Neural crest cell (in vitro differentiated cells): ENCODE measurements at regions not wholly inside any gene's neighbourhood (a gene's known extent, or its start where the extent isn't known, plus 50 kb on each side); places are given as distances from the start of the nearest gene placed in this dataset.

Experiments
- DNase-seq: peaks from one replicate; pipeline ENCODE4 v3.0.0; 2021; ENCODE audit warnings: low read depth, mixed read lengths, low spot score
- H3K27ac Mint-ChIP-seq: one replicate; pipeline ENCODE4 v1.8.0; 2021; ENCODE audit warnings: mild to moderate bottlenecking, mixed read lengths; ENCODE audit not compliant: unreplicated experiment
- H3K27me3 Mint-ChIP-seq: 2 replicates; pipeline ENCODE4 v1.8.0; 2021; ENCODE audit warnings: low read depth, mild to moderate bottlenecking, mixed read lengths
- H3K36me3 Mint-ChIP-seq: 2 replicates; pipeline ENCODE4 v1.8.0; 2021; ENCODE audit warnings: low read depth, mild to moderate bottlenecking, mixed read lengths
- H3K4me1 Mint-ChIP-seq: 2 replicates; pipeline ENCODE4 v1.8.0; 2021; ENCODE audit warnings: mixed read lengths
- H3K4me3 Mint-ChIP-seq: one replicate; pipeline ENCODE4 v1.8.0; 2021; ENCODE audit warnings: mild to moderate bottlenecking, mixed read lengths
- H3K9me3 Mint-ChIP-seq: 2 replicates; pipeline ENCODE4 v1.8.0; 2021; ENCODE audit warnings: mixed read lengths
- TF ChIP-seq, protein P1 (sequence below): fragments of 200-600 bp; sonication (generic); conservative IDR thresholded peaks from 2 replicates; pipeline ENCODE4 v1.5.0; 2021; ENCODE audit warnings: antibody characterized with exemption, mild to moderate bottlenecking

GRCh38 chr5:51096859-51097258 lies 286.4 kb upstream of the ISL1 start:
- no peaks in the 10 kb centered on the region for H3K36me3 Mint-ChIP-seq
- TF ChIP-seq, protein P1, sequence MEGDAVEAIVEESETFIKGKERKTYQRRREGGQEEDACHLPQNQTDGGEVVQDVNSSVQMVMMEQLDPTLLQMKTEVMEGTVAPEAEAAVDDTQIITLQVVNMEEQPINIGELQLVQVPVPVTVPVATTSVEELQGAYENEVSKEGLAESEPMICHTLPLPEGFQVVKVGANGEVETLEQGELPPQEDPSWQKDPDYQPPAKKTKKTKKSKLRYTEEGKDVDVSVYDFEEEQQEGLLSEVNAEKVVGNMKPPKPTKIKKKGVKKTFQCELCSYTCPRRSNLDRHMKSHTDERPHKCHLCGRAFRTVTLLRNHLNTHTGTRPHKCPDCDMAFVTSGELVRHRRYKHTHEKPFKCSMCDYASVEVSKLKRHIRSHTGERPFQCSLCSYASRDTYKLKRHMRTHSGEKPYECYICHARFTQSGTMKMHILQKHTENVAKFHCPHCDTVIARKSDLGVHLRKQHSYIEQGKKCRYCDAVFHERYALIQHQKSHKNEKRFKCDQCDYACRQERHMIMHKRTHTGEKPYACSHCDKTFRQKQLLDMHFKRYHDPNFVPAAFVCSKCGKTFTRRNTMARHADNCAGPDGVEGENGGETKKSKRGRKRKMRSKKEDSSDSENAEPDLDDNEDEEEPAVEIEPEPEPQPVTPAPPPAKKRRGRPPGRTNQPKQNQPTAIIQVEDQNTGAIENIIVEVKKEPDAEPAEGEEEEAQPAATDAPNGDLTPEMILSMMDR: no peak
- no peak overlapping the region for H3K27ac Mint-ChIP-seq
- H3K27me3 Mint-ChIP-seq: peaks cover 79% of the 10 kb centered on the region
- DNase-seq: no peak
- peaks cover 20% of the 10 kb centered on the region for H3K4me1 Mint-ChIP-seq
- H3K4me3 Mint-ChIP-seq: no peak overlapping the region
- no peaks in the 10 kb centered on the region for H3K9me3 Mint-ChIP-seq

DNA sequence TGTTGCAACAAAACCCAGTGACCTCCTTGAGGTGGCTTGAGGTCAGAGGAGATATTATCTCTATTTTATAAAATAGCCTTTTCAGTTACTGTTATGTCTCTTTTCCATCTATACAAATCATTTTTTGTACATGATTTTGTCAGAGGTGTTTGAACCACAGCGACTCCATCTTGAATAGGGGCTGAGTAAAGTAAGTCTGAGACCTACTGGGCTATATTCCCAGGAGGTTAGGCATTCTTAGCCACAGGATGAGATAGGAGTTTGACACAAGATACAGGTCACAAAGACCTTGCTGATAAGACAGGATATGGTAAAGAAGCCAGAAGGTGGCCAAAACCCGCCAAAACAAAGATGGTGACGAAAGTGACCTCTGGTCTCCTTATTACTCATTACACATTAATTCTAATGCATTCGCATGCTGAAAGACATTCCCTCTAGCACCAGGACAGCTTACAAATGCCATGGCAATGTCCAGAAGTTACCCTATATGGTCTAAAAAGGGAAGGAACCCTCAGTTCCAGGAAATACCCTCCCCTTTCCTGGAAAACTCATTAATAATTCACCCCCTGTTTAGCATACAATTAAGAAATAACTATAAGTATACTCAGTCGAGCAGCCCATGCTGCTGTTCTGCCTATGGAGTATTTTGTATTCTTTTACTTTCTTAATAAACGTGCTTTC lies 283.9 kb upstream of the ISL1 start:
- TF ChIP-seq, protein P1: no peak
- Mint-ChIP-seq H3K27ac (no peak overlapping the region), H3K27me3 (peaks cover 84% of the 10 kb centered on the region), H3K36me3 (no peaks in the 10 kb centered on the region), H3K9me3 (no peaks in the 10 kb centered on the region), H3K4me1 (peaks cover 20% of the 10 kb centered on the region), H3K4me3 (no peak overlapping the region)
- DNase-seq: no peak

DNA sequence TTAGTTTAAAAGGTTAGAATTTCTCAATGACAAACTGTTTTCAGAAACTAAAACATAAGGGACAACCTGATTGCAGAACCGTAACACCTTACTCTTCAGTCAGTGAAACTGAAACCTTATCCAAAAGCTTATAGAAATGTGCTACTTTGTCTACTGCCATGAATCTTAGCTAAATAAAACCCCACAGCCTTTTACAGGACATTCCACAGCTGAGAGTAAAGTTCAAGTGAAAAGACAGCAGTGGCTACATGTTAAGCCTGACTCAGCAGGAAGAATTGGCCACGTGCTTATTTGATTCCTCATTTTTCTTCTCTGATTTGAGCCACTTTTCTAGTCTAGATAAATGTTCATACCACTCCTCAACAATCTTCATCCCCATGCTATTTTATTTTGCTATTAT lies 278.7 kb upstream of the ISL1 start:
- no peaks in the 10 kb centered on the region for H3K9me3 Mint-ChIP-seq
- H3K4me3 Mint-ChIP-seq: no peak overlapping the region
- H3K27me3 Mint-ChIP-seq: peaks cover 87% of the 10 kb centered on the region
- no peak overlapping the region for H3K27ac Mint-ChIP-seq
- DNase-seq: no peak
- TF ChIP-seq, protein P1: no peak
- H3K4me1 Mint-ChIP-seq: no peaks in the 10 kb centered on the region
- no peaks in the 10 kb centered on the region for H3K36me3 Mint-ChIP-seq

- Mint-ChIP-seq H3K27me3 (peaks cover 73% of the 10 kb centered on the region), H3K36me3 (no peaks in the 10 kb centered on the region), H3K27ac (no peak overlapping the region), H3K4me1 (no peaks in the 10 kb centered on the region), H3K4me3 (no peak overlapping the region), H3K9me3 (peaks cover 2% of the 10 kb centered on the region)
- no peak for DNase-seq
- TF ChIP-seq, protein P1: no peak
These were observed 273.4 kb upstream of the ISL1 start for GRCh38 chr5:51109786-51110410.

GRCh38 chr5:51131266-51131665 lies 252.0 kb upstream of the ISL1 start:
- no peaks in the 10 kb centered on the region for H3K4me1 Mint-ChIP-seq

More at GRCh38 chr5:51131266-51131665, 252.0 kb upstream of the ISL1 start:
- TF ChIP-seq, protein P1: no peak
- Mint-ChIP-seq H3K36me3 (no peaks in the 10 kb centered on the region), H3K4me3 (no peak overlapping the region), H3K27me3 (peaks cover 4% of the 10 kb centered on the region), H3K27ac (no peak overlapping the region), H3K9me3 (peaks cover 6% of the 10 kb centered on the region)
- no peak for DNase-seq
